RWPE2 (cell line): ENCODE measurements at regions not wholly inside any gene's neighbourhood (a gene's known extent, or its start where the extent isn't known, plus 50 kb on each side); places are given as distances from the start of the nearest gene placed in this dataset.
A peak's percentile ranks its signal among the peaks of the same experiment; 100 is the strongest.

Source experiments
- ATAC-seq: fragments of 200-7000 bp; cut with Tn5 transposase; 3 replicates; pipeline ENCODE4 v1.9.1; 2021; ENCODE audit warnings: low read depth
- DNase-seq: peaks from one replicate; pipeline ENCODE4 v3.0.0-alpha.2; 2020; ENCODE audit warnings: low spot score
- H3K27ac ChIP-seq: fragments of 450-650 bp; 2 replicates; pipeline ENCODE4 v1.5.1; 2017; ENCODE audit warnings: mild to moderate bottlenecking; ENCODE audit not compliant: poor library complexity, severe bottlenecking
- H3K27me3 ChIP-seq: fragments of 250-450 bp; sonication (Bioruptor Pico); 2 replicates; pipeline ENCODE4 v1.5.1; 2021; ENCODE audit warnings: mild to moderate bottlenecking, moderate library complexity; ENCODE audit not compliant: insufficient read depth, poor library complexity, severe bottlenecking
- H3K36me3 ChIP-seq: fragments of 250-450 bp; sonication (Bioruptor Pico); 2 replicates; pipeline ENCODE4 v1.5.1; 2020; ENCODE audit warnings: low read depth, mild to moderate bottlenecking, moderate library complexity
- H3K4me1 ChIP-seq: fragments of 250-450 bp; sonication (Bioruptor Pico); 2 replicates; pipeline ENCODE4 v1.5.1; 2021; ENCODE audit warnings: mild to moderate bottlenecking, moderate library complexity; ENCODE audit not compliant: insufficient read depth, poor library complexity, severe bottlenecking
- H3K4me3 ChIP-seq: fragments of 250-450 bp; sonication (Bioruptor Pico); 2 replicates; pipeline ENCODE4 v1.5.1; 2021; ENCODE audit warnings: mild to moderate bottlenecking, moderate library complexity; ENCODE audit not compliant: severe bottlenecking
- H3K9me3 ChIP-seq: fragments of 250-450 bp; sonication (Bioruptor Pico); 2 replicates; pipeline ENCODE4 v1.5.1; 2021; ENCODE audit warnings: mild to moderate bottlenecking, moderate library complexity; ENCODE audit not compliant: severe bottlenecking
- TF ChIP-seq, protein P1 (sequence below): fragments of 450-650 bp; IDR thresholded peaks from one replicate; pipeline ENCODE4 v1.5.1; 2017; ENCODE audit warnings: mild to moderate bottlenecking, moderate library complexity; ENCODE audit not compliant: poor library complexity, severe bottlenecking

DNA sequence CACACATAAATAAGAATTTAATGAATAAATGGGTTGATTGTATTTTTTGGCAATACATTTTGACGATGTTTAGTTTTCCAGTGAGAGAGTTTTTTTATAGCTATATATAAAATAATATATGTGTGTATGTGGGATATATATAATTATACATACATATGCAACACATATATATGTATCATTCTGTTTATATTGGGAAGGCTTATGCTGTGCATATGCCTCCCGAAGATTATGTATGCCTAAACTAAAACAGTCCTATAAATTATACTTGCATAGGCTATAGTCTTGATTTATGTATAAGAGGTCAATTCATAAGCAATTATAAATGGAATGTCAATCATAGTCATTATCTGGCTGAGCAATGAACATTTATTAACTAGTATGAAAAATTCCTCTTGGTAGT, 151.3 kb upstream of the HMHB1 start:
- H3K27ac ChIP-seq: no peak overlapping the region
- no peaks in the 10 kb centered on the region for H3K27me3 ChIP-seq
- TF ChIP-seq, protein P1, sequence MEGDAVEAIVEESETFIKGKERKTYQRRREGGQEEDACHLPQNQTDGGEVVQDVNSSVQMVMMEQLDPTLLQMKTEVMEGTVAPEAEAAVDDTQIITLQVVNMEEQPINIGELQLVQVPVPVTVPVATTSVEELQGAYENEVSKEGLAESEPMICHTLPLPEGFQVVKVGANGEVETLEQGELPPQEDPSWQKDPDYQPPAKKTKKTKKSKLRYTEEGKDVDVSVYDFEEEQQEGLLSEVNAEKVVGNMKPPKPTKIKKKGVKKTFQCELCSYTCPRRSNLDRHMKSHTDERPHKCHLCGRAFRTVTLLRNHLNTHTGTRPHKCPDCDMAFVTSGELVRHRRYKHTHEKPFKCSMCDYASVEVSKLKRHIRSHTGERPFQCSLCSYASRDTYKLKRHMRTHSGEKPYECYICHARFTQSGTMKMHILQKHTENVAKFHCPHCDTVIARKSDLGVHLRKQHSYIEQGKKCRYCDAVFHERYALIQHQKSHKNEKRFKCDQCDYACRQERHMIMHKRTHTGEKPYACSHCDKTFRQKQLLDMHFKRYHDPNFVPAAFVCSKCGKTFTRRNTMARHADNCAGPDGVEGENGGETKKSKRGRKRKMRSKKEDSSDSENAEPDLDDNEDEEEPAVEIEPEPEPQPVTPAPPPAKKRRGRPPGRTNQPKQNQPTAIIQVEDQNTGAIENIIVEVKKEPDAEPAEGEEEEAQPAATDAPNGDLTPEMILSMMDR: no peak
- H3K4me3 ChIP-seq: no peak overlapping the region
- no peaks in the 10 kb centered on the region for H3K9me3 ChIP-seq
- ATAC-seq: no peak
- no peaks in the 10 kb centered on the region for H3K36me3 ChIP-seq
- H3K4me1 ChIP-seq: peaks cover 16% of the 10 kb centered on the region
- no peak for DNase-seq

GRCh38 chr5:143659599-143660238, 152.2 kb upstream of the HMHB1 start:
- no peaks in the 10 kb centered on the region for H3K27me3 ChIP-seq
- peaks cover 16% of the 10 kb centered on the region for H3K4me1 ChIP-seq
- no peak overlapping the region for H3K4me3 ChIP-seq
- no peak overlapping the region for H3K27ac ChIP-seq
- no peaks in the 10 kb centered on the region for H3K9me3 ChIP-seq
- no peaks in the 10 kb centered on the region for H3K36me3 ChIP-seq
- peak; percentile 83 for ATAC-seq
- DNase-seq: no peak
- TF ChIP-seq, protein P1: no peak

GRCh38 chr5:143658956-143659355, 153.0 kb upstream of the HMHB1 start:
- Histone ChIP-seq H3K9me3 (no peaks in the 10 kb centered on the region), H3K36me3 (no peaks in the 10 kb centered on the region), H3K27me3 (no peaks in the 10 kb centered on the region), H3K4me3 (no peak overlapping the region), H3K27ac (no peak overlapping the region), H3K4me1 (peaks cover 16% of the 10 kb centered on the region)
- TF ChIP-seq, protein P1: no peak
- no peak for ATAC-seq
- DNase-seq: no peak

GRCh38 chr5:143657647-143658285, 154.2 kb upstream of the HMHB1 start:
- H3K27ac ChIP-seq: no peak overlapping the region
- H3K27me3 ChIP-seq: no peaks in the 10 kb centered on the region
- peaks cover 16% of the 10 kb centered on the region for H3K4me1 ChIP-seq
- peak; percentile 56 for ATAC-seq
- no peaks in the 10 kb centered on the region for H3K9me3 ChIP-seq
- no peaks in the 10 kb centered on the region for H3K36me3 ChIP-seq
- DNase-seq: no peak
- no peak overlapping the region for H3K4me3 ChIP-seq
- TF ChIP-seq, protein P1: no peak

GRCh38 chr5:143653766-143654282, 158.1 kb upstream of the HMHB1 start:
- Histone ChIP-seq H3K9me3 (no peaks in the 10 kb centered on the region), H3K27me3 (no peaks in the 10 kb centered on the region), H3K4me1 (no peaks in the 10 kb centered on the region), H3K4me3 (no peak overlapping the region), H3K27ac (no peak overlapping the region), H3K36me3 (no peaks in the 10 kb centered on the region)
- ATAC-seq: no peak
- no peak for DNase-seq
- TF ChIP-seq, protein P1: no peak
